HG02970 (cell line): ENCODE measurements at regions not wholly inside any gene's neighbourhood (a gene's known extent, or its start where the extent isn't known, plus 50 kb on each side); places are given as distances from the start of the nearest gene placed in this dataset.
"Not testable (repeated sequence)": the region's sequence is repeated elsewhere in the genome, so short reads cannot be mapped to it uniquely, and the experiment has no call there.

Experiments
- ATAC-seq: cut with Tn5 transposase; IDR thresholded peaks from one replicate; pipeline ENCODE4 v1.9.1; 2021; ENCODE audit warnings: mild to moderate bottlenecking, moderate library complexity, moderate number of reproducible peaks; ENCODE audit not compliant: unreplicated experiment, low FRiP score

GRCh38 chr2:212875950-212876349 is 275.5 kb downstream of the IKZF2 start:
- not testable (repeated sequence) for ATAC-seq

GRCh38 chr2:212873256-212873655 is 278.2 kb downstream of the IKZF2 start:
- ATAC-seq: no peak

- no peak for ATAC-seq
Measured at GRCh38 chr2:212871597-212871996, 279.8 kb downstream of the IKZF2 start.

DNA sequence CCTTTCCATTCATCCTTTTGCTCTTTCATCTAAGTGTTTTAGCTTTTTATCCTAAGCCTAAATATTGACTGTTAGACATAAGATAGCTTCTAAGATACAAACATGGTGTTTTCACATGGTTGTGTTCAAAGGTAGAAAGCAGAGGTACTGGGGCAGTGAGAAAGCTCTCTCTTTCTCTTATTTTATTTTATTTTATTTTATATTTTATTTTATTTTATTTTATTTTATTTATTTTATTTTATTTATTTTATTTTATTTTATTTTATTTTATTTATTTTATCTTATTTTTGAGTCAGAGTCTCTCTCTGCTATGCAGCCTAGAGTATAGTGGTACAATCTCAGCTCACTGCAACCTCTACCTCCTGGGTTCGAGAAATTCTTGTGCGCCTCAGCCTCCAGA is 287.2 kb downstream of the IKZF2 start:
- no peak for ATAC-seq

- no peak for ATAC-seq
Measured at GRCh38 chr2:212863185-212863588, 288.2 kb downstream of the IKZF2 start.

- ATAC-seq: no peak
Measured at GRCh38 chr2:212858496-212858895, 292.9 kb downstream of the IKZF2 start.

GRCh38 chr2:212854771-212855170 is 296.6 kb downstream of the IKZF2 start:
- ATAC-seq: no peak

GRCh38 chr2:212854116-212854515 is 297.3 kb downstream of the IKZF2 start:
- no peak for ATAC-seq

DNA sequence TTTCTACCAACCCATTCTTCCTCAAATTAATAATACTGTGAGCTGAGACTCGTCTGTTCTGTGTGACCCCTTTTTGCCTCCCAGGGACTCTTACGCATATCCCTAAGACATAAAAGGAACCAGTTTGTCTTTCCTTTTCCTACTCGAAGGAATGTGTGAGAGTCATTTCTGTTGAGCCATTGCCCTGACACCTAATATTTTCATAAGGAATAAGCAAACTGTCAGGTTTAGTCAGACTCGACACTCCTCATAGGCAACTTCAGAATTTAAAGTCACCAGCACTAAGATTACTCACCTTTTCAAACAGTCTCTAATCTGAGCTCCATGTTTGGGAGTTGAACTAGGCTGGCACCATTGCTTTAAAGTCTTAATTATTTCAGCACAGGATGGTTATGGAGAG is 305.5 kb downstream of the IKZF2 start:
- no peak for ATAC-seq

- no peak for ATAC-seq
Measured at GRCh38 chr2:212843409-212844199, 305.0 kb upstream of the ERBB4 start.

GRCh38 chr2:212842544-212843185 is 304.1 kb upstream of the ERBB4 start:
- no peak for ATAC-seq

GRCh38 chr2:212841460-212841859 is 302.9 kb upstream of the ERBB4 start:
- no peak for ATAC-seq

GRCh38 chr2:212832211-212833195 is 293.9 kb upstream of the ERBB4 start:
- no peak for ATAC-seq

GRCh38 chr2:212831671-212832199 is 293.1 kb upstream of the ERBB4 start:
- ATAC-seq: no peak

DNA sequence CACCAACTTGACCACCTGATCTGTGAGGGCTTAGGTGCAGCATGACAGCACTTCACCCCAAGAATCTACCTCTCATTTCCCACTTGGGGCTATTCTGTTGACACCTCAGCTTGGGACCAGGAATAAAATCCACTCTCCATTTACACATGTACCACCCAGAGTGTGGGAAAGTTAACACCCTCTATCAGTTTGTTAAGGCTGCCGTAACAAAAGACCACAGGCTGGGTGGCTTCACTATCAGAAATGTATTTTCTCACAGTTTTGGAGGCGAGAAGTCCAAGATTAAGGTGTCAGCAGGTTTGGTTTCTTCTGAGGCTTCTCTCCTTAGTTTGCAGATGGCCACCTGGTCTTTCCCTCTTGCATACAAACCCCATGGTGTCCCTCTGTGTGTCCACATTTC is 277.7 kb upstream of the ERBB4 start:
- no peak for ATAC-seq

GRCh38 chr2:212815453-212815852 is 276.9 kb upstream of the ERBB4 start:
- ATAC-seq: no peak

DNA sequence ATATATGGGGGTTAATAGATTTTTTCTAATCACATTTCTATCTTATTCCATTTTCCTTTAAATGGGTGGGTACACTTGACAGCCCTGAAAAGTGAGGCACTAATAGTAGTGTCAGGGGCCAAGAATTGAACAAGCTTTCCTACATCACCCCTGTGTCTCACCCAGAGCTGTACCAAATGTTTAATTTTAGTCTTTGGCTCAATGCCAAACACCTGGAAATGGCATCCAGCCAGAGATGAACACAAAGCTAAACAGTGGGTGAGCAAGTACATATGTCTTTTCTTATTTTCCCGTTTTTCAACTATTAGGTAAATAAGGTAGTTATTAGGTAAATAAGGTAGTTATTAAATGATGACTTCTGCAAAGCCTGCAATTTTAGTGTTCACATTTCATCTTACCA is 276.3 kb upstream of the ERBB4 start:
- ATAC-seq: no peak

DNA sequence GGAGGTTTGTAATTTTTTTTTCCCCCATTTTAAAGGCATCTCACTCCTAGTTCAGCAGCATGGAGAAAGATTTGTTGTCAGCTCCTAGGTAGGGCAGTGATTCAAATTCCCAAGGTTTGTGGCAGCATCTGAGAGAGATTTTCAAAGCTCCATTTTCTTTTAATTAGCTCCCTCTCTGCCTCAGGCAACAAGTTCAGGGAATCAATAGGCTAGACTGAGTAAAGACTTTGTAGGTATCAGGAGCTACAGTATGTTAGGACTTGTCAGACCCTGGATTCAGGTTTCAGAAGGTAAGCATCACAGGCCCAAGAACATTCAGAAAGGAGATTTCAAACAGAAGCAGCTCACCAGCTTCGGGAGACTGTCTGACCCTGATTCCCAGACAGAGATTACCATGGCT is 273.3 kb upstream of the ERBB4 start:
- ATAC-seq: no peak

- ATAC-seq: no peak
Measured at GRCh38 chr2:212811036-212811805, 272.6 kb upstream of the ERBB4 start.
